ENCODE measurements at regions not wholly inside any gene's neighbourhood (a gene's known extent, or its start where the extent isn't known, plus 50 kb on each side); places are given as distances from the start of the nearest gene placed in this dataset.

DNA sequence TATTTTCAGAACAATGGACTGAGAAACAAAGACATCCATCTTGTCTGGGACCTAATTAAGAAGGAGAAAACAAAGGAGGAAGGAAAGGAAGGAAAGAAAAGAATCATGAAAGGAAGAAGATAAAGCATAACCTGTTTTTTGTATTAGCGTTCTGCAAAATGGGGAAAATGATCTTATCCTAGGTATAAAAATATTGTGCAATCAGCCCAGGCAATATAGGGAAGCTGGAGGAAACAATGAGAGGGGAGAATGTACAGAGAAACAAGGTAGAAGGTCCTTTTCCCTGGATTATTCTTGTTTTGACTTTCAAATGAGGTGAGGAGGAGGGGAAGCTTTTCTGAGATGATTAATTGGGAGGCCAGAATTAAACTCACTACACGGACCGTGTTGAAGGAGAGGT is 177.9 kb downstream of the COX7C start:
- Histone ChIP-seq H3K4me1 (ENCODE audit: control insufficient read depth, insufficient read depth, low read length) (no peaks in the 10 kb centered on the region), H3K27ac (ENCODE audit: insufficient read depth, low read length) (no peak overlapping the region), H3K79me1 (ENCODE audit: low read depth in 1 of 2, low read length in 2 of 2) (no peaks in the 10 kb centered on the region), H2BK5ac (ENCODE audit: low read depth, low read length, poor library complexity, severe bottlenecking) (no peak overlapping the region), H4K20me1 (ENCODE audit: insufficient read depth, low read length) (no peaks in the 10 kb centered on the region), H3K14ac (replicated peaks; ENCODE audit: low read depth, low read length) (no peak overlapping the region), H3K36me3 (ENCODE audit: control insufficient read depth, insufficient read depth, low read length) (no peaks in the 10 kb centered on the region), H4K8ac (ENCODE audit: low read depth in 2 of 2, low read length in 2 of 2) (no peak overlapping the region), H2BK120ac (ENCODE audit: low read depth, low read length) (no peak overlapping the region), H2AFZ (replicated peaks; ENCODE audit: low read length, poor library complexity) (no peak overlapping the region), H3K56ac (ENCODE audit: extremely low read depth, insufficient read depth, low read length) (no peak overlapping the region), H3K4me3 (ENCODE audit: insufficient read depth, low read depth, low read length) (no peak overlapping the region), H3K18ac (ENCODE audit: low read depth, low read length) (no peak overlapping the region), H2BK15ac (ENCODE audit: low read depth, low read length) (no peak overlapping the region), H3K9me1 (ENCODE audit: insufficient read depth, low read length) (no peaks in the 10 kb centered on the region), H3K9me3 (ENCODE audit: control insufficient read depth, insufficient read depth, low read length) (no peaks in the 10 kb centered on the region), H2AK5ac (ENCODE audit: low read depth, low read length) (no peak overlapping the region), H3K4ac (ENCODE audit: low read depth, low read length) (no peak overlapping the region), H4K91ac (ENCODE audit: insufficient read depth, low read depth, low read length) (no peak overlapping the region), H3K27me3 (ENCODE audit: control insufficient read depth, insufficient read depth, low read length) (no peaks in the 10 kb centered on the region), H2BK20ac (ENCODE audit: low read depth, low read length) (no peak overlapping the region), H3K9ac (ENCODE audit: low read depth, low read length) (no peak overlapping the region), H2AK9ac (replicated peaks; ENCODE audit: low read depth, low read length, poor library complexity) (no peak overlapping the region), H3K23ac (ENCODE audit: low read depth, low read length) (no peak overlapping the region), H4K5ac (ENCODE audit: low read depth, low read length) (no peak overlapping the region), H3K4me2 (ENCODE audit: low read depth, low read length) (no peak overlapping the region)
- DNase-seq (no peak), ATAC-seq (ENCODE audit: low read depth) (no peak)
- in situ Hi-C loops (cut with MboI; ENCODE audit: low sequenced_read_pairs) (no loop called here), dilution Hi-C loops (cut with HindIII; ENCODE audit: low sequenced_read_pairs, unreplicated experiment) (no loop called here), intact Hi-C loops (cut with micrococcal nuclease) (no loop called here)
- 100% methylated on average over 1 of the region's 3 CpGs; no CpG with 5 or more reads in 1 of the 2 experiments for WGBS, 2 experiments (ENCODE audit: extremely low coverage in 2 of 2, insufficient read length in 1 of 2)
- POLR2A ChIA-PET (ENCODE audit: unreplicated experiment) = no interaction called here
- CTCF ChIA-PET = no interaction called here
- BruUV-seq (replicated peaks) = no TSS peak
- TF ChIP-seq FOS (IDR thresholded peaks at IDR 0.05; ENCODE audit: low read depth, low read length) (no peak), CEBPB (IDR thresholded peaks at IDR 0.05; ENCODE audit: low read depth, low read length) (peak; percentile 60), RCOR1 (IDR thresholded peaks at IDR 0.05; ENCODE audit: insufficient replicate concordance, low read length) (no peak)
- TF ChIP-seq, protein P1, sequence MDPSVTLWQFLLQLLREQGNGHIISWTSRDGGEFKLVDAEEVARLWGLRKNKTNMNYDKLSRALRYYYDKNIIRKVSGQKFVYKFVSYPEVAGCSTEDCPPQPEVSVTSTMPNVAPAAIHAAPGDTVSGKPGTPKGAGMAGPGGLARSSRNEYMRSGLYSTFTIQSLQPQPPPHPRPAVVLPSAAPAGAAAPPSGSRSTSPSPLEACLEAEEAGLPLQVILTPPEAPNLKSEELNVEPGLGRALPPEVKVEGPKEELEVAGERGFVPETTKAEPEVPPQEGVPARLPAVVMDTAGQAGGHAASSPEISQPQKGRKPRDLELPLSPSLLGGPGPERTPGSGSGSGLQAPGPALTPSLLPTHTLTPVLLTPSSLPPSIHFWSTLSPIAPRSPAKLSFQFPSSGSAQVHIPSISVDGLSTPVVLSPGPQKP (IDR thresholded peaks at IDR 0.05; ENCODE audit: borderline replicate concordance, low read depth, low read length) = no peak
- TF ChIP-seq, protein P2, sequence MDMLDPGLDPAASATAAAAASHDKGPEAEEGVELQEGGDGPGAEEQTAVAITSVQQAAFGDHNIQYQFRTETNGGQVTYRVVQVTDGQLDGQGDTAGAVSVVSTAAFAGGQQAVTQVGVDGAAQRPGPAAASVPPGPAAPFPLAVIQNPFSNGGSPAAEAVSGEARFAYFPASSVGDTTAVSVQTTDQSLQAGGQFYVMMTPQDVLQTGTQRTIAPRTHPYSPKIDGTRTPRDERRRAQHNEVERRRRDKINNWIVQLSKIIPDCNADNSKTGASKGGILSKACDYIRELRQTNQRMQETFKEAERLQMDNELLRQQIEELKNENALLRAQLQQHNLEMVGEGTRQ (IDR thresholded peaks at IDR 0.05; ENCODE audit: low read depth, low read length) = no peak
